HT1080 (cell line): ENCODE measurements at regions not wholly inside any gene's neighbourhood (a gene's known extent, or its start where the extent isn't known, plus 50 kb on each side); places are given as distances from the start of the nearest gene placed in this dataset.
A peak's percentile ranks its signal among the peaks of the same experiment; 100 is the strongest.
"Not testable (repeated sequence)": the region's sequence is repeated elsewhere in the genome, so short reads cannot be mapped to it uniquely, and the experiment has no call there.

Experiments
- DNase-seq: peaks from one replicate; pipeline ENCODE4 v3.0.0-alpha.2; 2015; ENCODE audit warnings: low read depth

DNA sequence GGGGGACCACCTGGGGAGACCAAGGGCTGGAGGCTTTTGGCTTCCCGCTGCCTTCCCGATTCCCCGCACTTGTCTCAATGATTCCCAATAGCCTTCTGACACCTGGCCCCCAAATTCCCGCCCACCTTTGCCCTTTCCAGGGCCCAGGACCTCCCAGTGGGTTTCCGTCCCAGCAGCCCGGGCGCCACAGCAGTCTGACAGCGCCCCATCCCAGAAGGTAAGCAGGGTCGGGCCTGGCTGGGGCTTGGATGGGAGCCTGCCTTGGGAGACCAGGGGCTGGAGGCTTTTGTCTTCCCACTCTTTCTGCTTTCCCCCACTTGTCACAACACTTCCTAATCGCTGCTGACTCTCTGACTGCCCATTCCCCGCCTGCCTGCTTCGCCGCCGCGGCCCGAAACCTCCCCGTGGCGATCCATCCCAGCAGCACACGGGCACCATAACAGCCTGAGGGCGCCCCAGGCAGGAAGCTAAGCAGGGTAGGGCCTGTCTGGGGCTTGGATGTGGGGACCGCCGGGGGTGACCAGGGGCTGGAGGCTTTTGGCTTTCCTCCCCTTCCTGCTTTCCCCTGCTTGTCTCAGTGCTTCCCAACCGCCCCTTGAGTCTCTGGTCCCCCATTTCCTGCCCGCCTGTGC is 2289.3 kb downstream of the TP53TG3F start:
- no peak for DNase-seq

DNA sequence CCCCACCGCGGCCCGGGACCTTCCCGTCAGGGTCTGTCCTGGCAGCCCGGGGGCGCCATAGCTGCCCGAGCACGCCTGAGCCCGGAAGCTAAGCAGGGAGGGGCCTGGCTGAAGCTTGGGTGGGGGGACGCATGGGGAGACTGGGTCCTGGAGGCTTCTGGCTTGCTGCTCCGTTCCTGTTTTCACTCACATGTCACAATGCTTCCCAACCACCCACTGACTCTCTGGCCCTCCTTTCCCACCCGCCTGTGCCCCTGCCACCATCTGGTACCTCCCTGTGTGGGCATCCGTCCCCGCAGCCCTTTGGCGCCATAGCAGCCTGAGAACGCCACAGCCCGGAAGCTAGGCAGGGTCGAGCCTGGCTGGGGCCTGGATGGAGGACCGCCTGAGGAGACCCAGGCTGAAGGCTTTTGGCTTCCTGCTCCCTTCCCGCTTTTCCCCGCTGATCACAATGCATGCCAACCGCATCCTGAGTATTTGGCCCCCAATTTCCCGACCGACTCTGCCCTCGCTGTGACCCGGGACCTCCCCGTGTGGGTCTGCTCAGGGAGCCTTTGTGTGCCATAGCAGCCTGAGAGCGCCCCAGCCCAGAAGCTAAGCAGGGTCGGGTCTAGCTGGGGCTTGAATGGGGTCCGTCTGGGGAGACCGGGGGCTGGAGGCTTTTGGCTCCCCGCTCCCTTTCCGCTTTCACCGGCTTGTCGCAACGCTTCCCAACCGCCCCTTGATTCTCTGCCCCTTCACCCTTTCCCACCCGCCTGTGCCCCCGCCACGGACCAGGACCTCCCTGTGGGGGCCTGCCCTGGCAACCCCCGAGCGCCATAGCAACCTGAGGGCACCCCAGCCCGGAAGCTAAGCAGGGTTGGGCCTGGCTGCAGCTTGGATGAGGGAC is 2290.1 kb downstream of the TP53TG3F start:
- DNase-seq, result no peak

DNA sequence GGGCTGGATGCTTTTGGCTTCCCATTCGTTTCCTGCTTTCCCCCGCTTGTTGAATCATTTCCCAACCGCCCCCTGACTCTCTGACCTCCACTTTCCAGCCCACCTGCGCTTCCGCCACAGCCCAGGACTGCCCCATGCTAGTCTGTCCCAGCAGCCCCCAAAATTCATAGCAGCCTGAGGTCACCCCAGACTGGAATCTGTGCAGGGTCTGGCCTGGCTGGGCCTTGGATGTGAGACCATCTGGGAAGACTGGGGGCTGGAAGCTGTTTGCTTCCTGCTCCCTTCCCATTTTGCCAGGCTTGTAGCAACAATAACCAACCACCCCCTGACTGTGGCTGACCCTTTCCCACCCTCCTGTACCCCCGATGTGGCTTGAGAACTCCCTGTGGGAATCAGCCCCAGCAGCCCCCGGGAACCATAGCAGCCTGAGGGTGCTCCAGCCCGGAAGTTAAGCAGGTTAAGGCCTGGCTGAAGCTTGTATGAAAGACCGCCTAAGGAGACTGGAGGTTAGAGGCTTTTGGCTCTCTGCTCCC is 2290.8 kb downstream of the TP53TG3F start:
- DNase-seq, result no peak

DNA sequence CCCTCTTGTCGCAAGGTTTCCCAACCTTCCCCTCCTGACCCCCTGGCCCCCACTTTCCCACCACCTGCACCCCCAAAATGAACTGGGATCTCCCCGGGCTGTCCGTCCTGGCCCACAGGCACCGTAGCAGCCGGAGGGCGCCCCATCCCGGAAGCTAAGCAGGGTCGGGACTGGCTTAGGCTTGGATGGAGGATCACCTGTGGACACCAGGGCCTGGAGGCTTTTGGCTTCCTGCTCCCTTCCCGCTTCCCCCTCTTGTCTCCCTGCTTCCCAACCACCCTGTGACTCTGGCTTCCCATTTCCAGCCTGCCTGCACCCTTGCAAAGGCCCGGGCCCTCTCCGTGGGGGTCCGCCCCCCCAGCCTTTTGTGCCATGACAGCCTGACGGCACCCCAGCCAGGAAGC is 2291.3 kb downstream of the TP53TG3F start:
- no peak for DNase-seq

DNA sequence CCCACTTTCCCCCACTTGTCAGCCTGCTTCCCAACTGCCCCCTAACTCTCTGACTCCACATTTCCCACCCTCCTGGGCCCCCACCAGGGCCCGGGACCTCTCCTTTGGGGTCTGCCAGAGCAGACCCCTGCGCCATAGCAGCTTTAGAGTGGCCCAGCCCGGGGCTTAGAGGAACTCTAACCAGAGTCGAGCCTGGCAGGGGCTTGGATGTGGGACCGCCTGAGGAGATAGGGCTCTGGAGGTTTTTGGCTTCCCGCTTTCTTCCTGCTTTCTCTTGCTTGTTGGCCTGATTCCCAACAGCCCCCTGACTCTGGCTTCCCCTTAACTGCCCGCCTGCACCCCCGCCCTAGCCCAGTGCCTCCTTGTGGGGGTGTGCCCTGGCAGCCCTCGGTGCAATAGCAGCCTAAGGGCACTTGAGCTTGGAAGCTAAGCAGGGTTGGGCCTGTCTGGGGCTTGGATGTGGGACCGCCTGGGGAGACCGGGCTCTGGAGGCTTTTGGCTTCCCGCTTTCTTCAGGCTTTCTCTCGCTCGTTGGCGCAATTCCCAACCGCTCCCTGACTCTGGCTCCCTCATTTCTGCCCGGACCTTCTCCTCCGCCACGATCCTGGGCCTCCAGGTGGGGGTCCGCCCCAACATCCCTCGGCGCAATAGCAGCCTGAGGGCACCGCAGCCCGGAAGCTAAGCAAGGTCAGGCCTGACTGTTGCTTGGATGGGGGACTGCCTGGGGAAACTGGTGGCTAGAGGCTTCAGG is 2292.0 kb downstream of the TP53TG3F start:
- DNase-seq, result no peak

DNA sequence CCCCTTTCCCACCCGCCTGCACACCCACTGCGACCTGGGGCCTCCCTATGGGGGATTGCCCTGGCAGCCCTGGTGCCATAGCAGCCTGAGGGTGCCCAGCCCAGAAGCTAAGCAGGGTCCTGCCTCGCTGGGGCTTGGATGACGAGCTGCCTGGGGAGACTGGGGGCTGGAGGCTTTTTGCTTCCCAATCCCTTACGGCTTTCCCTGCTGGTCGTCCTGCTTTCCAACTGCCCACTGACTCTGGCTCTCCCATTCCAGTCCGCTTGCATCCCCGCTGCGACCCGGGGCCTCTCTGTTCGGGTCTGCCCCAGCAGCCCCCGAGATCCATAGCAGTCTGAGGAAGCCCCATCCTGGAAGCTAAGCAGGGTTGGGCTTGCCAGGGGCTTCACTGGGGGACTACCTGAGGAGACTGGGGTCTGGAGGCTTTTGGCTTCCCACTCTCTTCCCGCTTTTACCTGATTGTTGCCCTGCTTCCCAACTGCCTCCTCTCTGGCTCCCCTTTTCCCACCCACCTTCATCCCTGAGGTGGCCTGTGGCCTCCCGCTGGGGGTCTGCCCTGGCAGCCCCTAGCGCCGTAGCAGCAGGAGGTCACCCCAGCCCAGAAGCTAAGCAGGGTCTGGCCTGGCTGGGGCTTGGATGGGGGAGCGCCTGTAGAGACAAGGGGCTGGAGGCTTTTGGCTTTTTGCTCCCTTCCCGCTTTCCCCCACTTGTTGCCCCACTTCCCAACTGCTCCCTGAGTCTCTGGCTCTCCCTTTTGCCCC is 2292.8 kb downstream of the TP53TG3F start:
- DNase-seq, result no peak

DNA sequence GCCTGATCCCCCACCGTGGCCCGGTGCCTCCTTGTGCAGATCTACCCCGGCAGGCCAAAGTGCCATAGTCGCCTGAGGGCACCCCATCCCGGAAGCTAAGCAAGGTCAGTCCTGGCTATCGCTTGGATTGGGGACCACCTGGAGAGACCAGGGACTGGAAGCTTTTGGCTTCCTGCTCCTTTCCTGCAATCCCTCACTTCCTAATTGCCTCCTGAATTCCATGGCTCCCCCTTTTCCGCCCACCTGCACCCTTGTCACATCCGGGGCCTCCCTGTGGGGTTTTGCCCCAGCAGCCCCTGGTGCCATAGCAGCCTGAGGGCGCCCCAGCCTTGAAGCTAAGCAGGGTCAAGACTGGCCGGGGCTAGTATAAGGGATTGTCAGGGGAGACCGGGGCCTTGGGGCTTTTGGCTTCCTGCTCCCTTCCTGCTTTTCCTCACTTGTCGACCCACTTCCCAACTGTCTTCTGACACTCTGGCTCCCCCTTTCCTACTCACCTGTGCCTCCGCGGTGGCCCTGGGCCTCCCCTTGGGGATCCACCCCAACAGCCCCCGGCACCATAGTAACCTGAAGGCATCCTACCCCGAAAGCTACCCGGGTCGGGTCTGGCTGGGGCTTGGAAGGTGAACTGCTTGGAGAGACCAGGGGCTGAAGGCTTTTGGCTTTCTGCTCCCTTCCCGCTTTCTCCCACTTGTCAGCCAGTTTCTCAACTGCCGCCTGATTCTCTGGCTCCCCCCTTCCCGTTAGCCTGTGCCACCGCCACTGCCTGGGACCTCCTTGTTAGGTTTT is 2293.6 kb downstream of the TP53TG3F start:
- no peak for DNase-seq

DNA sequence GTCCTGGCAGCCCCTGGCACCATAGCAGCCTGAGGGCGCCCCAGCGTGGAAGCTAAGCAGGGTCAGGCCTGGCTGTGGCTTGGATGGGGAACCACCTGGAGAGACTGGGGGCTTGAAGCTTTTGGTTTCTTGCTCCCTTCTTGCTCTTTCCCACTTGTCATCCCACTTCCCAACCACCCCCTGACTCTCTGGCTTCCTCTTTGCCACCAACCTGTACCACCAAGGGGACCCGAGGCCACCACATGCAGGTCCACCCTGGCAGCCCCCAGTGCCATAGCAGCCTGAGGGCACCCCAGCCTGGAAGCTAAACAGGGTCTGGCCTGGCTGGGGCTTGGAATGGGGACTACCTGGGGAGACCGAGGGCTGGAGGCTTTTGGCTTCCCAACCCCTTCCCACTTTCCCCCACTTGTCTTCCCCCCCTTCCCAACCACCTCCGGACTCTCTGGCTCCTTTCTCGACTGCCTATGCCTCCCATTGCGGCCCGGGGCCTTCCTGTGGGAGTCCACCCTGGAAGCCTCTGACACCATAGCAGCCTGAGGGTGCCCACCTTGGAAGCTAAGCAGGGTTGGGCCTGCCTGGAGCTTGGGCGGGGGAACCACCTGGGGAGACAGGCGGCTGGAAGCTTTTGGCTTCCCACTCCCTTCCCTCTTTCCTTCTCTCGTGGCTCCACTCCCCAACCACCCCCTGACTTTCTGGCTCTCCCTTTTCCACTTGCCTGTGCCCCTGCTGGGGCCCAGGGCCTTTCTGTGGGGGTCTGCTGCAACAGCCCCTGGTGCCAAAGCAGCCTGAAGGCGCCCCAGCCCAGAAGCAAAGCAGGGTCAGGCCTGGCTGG is 2294.4 kb downstream of the TP53TG3F start:
- DNase-seq, result no peak

DNA sequence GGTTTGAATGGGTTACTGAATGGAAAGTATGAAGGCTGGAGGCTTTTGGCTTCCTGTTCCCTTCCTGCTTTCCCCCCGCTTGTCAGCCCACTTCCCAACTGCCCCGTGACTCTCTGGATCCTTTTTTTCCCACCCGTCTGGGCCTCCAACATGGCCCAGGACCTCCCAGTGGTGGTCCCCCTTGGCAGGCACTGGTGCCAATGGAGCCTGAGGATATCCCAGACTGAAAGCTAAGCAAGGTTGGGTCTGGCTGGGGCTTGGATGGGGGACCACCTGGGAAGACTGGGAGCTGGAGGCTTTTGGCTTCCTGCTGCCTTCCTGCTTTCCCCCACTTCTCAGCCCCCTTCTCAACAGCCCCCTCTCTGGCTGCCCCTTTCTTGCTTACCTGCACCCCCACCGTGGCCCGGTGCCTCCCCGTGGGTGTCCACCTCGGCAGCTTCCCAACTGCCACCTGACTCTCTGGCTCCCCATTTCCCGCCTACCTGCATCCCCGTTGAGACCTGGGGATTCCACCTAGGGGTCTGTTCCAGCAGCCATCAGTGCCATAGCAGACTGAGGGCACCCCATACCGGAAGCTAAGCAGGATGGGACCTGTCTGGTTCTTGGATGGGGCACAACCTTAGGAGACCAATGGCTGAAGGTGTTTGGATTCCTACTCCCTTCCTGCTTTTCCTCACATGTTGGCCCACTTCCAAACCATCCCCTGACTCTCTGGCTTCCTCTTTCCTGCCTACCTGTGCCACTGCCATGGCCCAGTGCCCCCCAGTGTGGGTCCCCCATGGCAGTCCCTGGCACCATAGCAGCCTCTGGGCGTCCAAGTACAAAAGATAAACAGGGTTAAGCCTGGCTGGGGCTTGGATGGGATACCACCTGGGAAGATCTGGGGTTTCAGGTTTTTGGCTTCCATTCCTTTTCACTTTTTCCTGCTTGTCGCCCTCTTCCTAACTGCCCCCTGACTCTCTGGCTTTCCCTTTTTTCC is 2295.3 kb downstream of the TP53TG3F start:
- DNase-seq, result no peak

DNA sequence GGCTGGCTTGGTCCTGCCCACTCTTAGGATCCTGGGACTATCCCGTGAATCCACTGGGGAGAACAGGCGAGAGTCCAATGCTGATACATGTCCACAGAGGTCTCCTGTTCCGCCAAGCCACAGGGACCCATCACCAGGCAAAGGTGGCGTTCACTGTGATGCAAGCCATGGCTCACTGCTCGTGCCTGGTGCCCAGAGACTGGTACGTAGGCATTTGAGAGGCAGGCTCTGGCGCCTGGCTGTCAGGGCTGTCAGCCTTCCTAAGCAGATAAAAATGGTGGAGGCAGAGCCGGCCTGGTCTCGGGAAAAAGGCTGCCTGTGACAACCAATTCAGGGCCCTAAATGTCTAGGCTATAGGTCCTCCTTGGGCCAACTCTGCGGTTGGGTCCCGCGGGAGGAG is 2329.0 kb downstream of the TP53TG3F start:
- no peak for DNase-seq

DNA sequence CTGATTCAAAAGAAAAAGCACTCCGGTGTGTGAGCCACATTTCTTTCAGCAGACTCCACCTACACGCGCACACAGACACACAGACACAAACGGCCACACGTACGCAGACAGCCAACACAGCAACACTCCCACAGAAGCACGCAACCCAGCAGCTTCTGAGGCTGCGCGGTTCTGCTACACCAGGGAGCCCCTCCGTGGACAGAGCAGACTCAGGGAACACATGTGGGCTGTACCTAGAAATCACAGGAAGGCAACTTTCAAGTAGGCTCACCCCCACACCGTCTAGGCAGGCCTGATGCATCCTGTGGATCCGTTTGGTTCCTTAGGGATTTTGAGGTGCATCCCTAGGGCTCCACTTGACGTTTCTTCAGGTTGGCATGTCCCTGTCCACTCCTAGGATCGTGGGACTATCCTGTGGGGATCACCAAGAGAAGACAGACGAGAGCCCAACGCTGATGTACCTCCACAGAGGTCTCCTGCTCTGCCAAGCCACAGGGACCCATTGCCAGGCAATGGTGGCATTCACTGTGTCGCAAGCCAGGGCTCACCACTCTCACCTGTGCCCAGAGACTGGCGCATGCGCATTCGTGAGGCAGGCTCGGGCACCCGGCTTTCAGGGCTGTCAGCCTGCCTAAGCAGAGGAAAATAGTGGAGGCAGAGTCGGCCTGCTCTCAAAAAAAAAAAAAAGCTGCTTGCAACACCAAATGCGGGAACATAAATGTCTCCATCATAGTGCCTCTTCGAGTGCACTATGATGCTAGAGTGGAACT is 2333.3 kb downstream of the TP53TG3F start:
- no peak for DNase-seq

DNA sequence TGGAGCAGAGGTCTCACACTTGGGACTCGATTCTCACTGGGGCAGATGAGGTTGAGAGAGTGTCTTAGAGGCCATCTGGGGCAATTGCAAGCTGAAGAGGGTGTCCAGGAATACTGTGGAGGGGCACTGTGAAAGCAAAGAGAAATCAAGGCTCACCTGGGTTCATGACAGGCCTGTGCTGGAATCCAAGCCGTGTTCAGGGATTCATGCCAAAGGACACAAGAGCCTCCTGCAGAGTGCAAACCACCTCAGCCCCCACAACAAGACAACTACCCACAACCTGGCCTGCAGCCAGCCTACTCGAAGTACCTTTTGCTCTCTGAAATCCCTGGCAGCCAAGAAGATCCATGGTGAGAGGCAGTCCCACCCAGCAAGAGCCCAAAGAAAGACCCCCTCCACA is 2334.2 kb downstream of the TP53TG3F start:
- no peak for DNase-seq

DNA sequence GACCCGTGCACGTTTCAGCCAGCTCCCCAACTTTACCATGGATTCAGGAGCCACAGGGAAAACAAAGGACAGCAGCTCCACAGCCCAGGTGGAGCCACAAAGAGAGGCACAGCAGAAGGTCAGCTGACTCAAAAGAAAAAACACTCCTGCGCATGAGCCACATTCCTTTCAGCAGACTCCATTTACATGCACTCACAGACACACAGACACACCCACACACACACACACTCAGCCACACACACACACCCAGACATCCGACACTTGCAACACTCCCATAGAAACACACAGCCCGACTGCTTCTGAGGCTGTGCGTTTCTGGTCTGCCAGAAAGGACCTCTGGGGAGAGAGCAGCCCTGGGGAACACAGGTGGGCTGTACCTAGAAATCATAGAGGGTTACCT is 2335.5 kb downstream of the TP53TG3F start:
- peak; percentile 20 for DNase-seq

DNA sequence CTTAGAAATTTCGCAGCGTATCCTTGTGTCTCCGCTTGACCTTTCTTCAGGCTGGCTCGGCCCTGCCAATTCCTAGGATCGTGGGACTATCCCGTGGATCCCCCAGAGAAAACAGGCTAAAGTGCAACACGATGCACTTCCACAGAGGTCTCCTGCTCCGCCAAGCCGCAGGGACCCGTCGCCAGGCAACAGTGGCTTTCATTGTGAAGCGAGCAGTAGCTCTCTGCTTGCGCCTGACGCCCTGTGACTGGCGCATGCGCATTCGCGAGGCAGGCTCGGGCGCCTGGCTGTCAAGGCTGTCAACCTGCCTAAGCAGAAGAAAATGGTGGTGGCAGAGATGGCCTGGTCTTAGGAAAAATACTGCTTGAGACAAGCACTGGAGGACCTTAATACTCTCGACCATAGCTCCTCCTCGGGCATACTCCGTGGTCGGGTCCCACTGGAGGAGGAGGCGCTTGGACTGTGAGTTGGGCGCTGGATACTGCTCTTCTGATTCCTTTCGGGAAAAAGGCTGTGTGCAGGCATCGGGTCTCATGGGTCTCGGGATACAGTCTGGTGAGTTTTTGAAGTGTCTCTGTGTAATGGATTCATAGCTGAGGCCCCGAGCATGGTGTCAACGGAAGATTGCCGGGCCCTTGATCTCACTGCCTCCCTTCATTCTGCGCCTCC is 2336.1 kb downstream of the TP53TG3F start:
- peak; percentile 21 for DNase-seq

DNA sequence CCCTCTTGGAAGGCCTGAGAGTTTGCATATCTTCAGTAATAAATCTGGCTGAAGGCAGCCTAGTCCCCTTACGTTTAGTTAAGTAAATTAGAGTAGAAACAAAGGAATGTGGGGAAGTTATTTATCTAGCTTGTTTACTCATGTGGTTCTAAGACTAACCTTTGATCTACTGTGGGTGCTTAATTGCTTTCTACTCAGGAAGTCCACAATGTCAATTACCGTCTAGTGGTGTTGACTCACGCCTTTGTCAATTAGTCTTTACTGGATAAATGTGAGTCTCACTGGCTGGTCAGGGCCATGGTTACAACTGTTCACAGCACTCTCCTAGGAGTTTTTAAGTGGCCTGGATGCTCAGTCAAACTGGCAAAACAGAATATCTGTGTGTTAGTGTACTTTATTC is 2338.4 kb downstream of the TP53TG3F start:
- DNase-seq, result no peak

DNA sequence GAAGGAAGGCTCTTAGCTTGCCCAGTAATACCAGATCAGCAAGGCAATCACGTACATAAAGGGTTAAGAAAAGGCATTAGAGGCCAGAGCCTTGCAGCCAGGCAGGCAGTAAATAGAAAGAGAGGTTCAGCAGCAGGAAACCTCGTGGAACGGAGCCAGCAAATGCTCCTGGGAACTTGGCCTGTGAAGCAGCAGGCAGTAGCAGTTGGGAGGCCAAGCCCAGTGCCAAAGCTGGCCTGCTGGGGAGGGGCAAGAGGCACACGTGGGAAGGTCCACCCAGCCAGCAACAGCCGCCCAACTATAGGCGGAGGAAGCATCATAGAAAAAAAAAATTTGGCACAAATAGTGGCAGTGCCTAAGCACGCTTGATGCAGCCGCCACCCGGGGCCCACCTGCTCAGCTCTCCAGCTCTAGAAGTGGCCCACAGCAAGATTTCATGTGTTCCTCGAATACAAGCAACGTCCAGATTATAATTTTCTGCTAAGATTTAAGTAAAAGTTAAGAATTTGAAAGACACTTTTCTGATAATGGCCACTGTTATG is 2339.5 kb downstream of the TP53TG3F start:
- peak; percentile 52 for DNase-seq

DNA sequence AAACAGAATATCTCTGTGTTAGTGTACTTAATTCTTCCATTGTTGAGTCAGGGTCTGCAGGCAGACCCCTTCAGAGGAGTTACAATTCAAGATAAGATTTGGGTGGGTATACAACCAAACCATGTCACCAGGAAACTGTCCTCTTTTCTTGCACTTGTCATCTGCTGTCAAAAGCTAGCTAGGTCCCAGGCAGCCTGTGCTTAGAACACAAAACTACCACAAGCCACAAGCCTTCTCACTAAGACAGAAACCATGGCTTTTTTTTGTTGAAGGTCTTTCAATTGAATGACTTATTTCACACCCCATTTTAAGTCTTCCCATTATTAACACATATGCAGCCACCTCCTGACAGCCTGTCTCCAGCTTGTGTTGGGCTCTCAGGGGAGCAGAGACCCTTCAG is 2345.1 kb downstream of the TP53TG3F start:
- DNase-seq, result not testable (repeated sequence)
